Activated naive CD4-positive, alpha-beta T cell treated with anti-CD3 and anti-CD28 coated beads, Interleukin-2, amount 50 U/mL, for 72 hours (primary cell): ENCODE measurements at regions not wholly inside any gene's neighbourhood (a gene's known extent, or its start where the extent isn't known, plus 50 kb on each side); places are given as distances from the start of the nearest gene placed in this dataset.
"Not testable (repeated sequence)": the region's sequence is repeated elsewhere in the genome, so short reads cannot be mapped to it uniquely, and the experiment has no call there.

Experiments
- ATAC-seq, 2 donors: fragments of 150-1000 bp; cut with Tn5 transposase; 2 replicates each; pipeline ENCODE4 v1.10.0; 2021; ENCODE audit warnings: mild to moderate bottlenecking in 2 of 2, moderate library complexity in 2 of 2
- DNase-seq, 2 donors: peaks; one replicate each; pipeline ENCODE4 v3.0.0; 2021 to 2022; ENCODE audit warnings: low spot score in 2 of 2
- H3K27ac Mint-ChIP-seq, 2 donors: one replicate each; pipeline ENCODE4 v1.8.0; 2022; ENCODE audit warnings: mild to moderate bottlenecking in 2 of 2, mixed read lengths in 2 of 2
- H3K36me3 Mint-ChIP-seq, 2 donors: one replicate each; pipeline ENCODE4 v1.8.0; 2022; ENCODE audit warnings: mixed read lengths in 2 of 2
- H3K9me3 Mint-ChIP-seq, 2 donors: one replicate each; pipeline ENCODE4 v1.8.0; 2022; ENCODE audit warnings: mixed read lengths in 2 of 2

DNA sequence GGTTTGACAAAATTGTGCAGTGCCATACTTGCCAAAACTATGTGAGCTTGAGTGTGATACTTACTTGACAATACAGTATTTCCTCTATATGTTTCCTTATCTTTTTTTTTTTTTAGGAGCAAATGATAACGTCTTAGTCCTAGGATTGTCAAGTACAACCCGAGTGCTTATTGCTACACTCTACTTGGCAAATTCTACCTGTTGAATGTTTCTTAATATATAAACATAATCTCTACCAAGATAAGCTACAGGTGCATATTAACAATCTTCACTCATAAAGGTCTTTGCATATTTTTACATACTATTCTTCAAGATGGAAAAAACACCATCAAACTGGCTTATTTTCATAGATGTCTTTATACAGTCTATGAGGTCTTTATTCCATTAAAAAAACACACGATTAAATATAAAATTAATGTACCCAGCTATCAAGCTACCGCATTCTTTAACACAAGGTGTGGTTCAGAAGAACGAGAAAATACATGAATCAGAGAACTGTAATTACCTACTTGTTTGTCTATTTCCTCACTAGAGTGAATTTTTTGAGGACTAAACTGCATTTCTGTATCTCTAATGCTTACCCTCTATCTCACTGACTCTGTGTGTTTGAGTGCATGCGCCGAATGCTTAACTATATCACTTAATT lies 76.1 kb upstream of the PDSS1 start:
- Mint-ChIP-seq H3K36me3 (no peaks in the 10 kb centered on the region), H3K27ac (no peak overlapping the region), H3K9me3 (no peaks in the 10 kb centered on the region)
- no peak for DNase-seq
- no peak for ATAC-seq

- H3K9me3 Mint-ChIP-seq, result no peaks in the 10 kb centered on the region
- ATAC-seq, result peak; percentile 69 to 88
- DNase-seq, result peak in 1 of 2 donors; percentile 27
- H3K36me3 Mint-ChIP-seq, result no peaks in the 10 kb centered on the region
- H3K27ac Mint-ChIP-seq, result no peak overlapping the region
Measured at GRCh38 chr10:26621889-26622711, 75.4 kb upstream of the PDSS1 start.

- Mint-ChIP-seq H3K27ac (no peak overlapping the region), H3K36me3 (no peaks in the 10 kb centered on the region), H3K9me3 (no peaks in the 10 kb centered on the region)
- peak in 1 of 2 donors; percentile 55 for ATAC-seq
- DNase-seq, result no peak
Measured at GRCh38 chr10:26622891-26623290, 74.6 kb upstream of the PDSS1 start.

DNA sequence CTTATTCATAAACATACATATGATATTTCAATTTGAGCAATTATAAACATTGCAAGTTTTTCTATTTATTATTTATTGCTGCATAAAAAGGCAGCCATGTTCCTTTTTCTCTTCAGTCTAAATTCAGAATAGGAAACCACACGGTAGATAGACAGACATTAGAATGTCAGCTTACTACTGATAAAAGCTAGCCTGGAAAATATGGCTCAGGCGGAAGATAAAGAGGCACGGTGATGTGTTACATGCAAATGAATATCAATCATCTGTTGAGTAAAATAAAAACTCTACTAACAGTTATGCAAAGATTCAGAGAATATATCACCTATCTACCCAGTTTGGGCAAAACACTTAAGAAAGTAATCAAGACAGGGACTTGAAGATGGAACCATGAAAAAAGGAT lies 73.5 kb upstream of the PDSS1 start:
- H3K9me3 Mint-ChIP-seq, result no peaks in the 10 kb centered on the region
- no peak for DNase-seq
- H3K36me3 Mint-ChIP-seq, result no peaks in the 10 kb centered on the region
- ATAC-seq, result peak in 1 of 2 donors; percentile 43
- no peak overlapping the region for H3K27ac Mint-ChIP-seq

GRCh38 chr10:26626066-26626465 lies 71.4 kb upstream of the PDSS1 start:
- peaks cover 0 to 4% of the 10 kb centered on the region in 2 donors for H3K9me3 Mint-ChIP-seq
- ATAC-seq, result no peak
- no peak for DNase-seq
- H3K36me3 Mint-ChIP-seq, result no peaks in the 10 kb centered on the region
- no peak overlapping the region for H3K27ac Mint-ChIP-seq

DNA sequence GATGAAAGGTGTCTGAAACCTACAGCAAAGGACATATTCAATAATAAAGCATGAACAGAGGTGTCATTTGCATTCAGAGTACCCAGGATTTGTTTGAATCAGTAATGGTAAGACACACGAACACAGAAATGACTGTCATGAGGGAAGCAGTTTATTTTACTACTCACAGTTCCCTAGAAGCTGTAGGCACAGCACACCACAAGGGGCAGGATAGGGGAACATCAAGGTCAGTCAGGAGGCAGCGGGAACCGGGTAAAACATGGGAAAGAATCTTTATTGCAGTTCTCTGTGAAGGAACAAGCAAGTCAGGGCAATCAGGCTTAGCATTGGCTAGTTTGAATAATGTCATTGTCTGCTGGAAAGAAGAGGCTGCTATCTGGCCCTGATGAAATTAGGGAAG lies 70.2 kb upstream of the PDSS1 start:
- Mint-ChIP-seq H3K27ac (no peak overlapping the region), H3K9me3 (peaks cover 0 to 4% of the 10 kb centered on the region in 2 donors)
- no peak for ATAC-seq

GRCh38 chr10:26628395-26628794 lies 69.1 kb upstream of the PDSS1 start:
- H3K9me3 Mint-ChIP-seq, result peaks cover 0 to 6% of the 10 kb centered on the region in 2 donors
- DNase-seq (no peak), ATAC-seq (peak; percentile 22 to 54)
- no peaks in the 10 kb centered on the region for H3K36me3 Mint-ChIP-seq
- no peak overlapping the region for H3K27ac Mint-ChIP-seq

More for the DNA sequence above, 70.2 kb upstream of the PDSS1 start:
- H3K36me3 Mint-ChIP-seq, result no peaks in the 10 kb centered on the region
- no peak for DNase-seq

DNA sequence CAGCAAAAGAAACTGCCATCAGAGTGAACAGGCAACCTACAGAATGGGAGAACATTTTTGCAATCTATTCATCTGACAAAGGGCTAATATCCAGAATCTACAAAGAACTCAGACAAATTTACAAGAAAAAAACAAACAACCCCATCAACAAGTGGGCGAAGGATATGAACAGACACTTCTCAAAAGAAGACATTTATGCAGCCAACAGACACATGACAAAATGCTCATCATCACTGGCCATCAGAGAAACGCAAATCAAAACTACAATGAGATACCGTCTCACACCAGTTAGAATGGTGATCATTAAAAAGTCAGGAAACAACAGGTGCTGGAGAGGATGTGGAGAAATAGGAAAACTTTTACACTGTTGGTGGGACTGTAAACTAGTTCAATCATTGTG lies 65.3 kb upstream of the PDSS1 start:
- not testable (repeated sequence) for ATAC-seq, H3K36me3 Mint-ChIP-seq, DNase-seq, H3K27ac Mint-ChIP-seq, H3K9me3 Mint-ChIP-seq

DNA sequence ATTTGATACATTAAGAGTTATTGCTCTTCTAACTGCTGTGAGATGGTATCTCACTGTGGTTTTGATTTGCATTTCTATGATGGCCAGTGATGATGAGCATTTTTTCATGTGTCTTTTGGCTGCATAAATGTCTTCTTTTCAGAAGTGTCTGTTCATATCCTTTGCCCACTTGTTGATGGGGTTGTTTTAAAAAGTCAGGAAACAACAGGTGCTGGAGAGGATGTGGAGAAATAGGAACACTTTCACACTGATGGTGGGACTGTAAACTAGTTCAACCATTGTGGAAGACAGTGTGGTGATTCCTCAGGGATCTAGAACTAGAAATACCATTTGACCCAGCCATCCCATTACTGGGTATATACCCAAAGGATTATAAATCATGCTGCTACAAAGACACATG lies 63.4 kb upstream of the PDSS1 start:
- not testable (repeated sequence) for H3K27ac Mint-ChIP-seq, DNase-seq, H3K9me3 Mint-ChIP-seq, ATAC-seq, H3K36me3 Mint-ChIP-seq

- Mint-ChIP-seq H3K36me3 (no peaks in the 10 kb centered on the region), H3K9me3 (peaks cover 3 to 4% of the 10 kb centered on the region in 2 donors), H3K27ac (no peak overlapping the region)
- ATAC-seq, result no peak
- no peak for DNase-seq
Measured at GRCh38 chr10:26637521-26638275, 59.8 kb upstream of the PDSS1 start.

GRCh38 chr10:26640391-26640790 lies 57.1 kb upstream of the PDSS1 start:
- ATAC-seq, result no peak

DNA sequence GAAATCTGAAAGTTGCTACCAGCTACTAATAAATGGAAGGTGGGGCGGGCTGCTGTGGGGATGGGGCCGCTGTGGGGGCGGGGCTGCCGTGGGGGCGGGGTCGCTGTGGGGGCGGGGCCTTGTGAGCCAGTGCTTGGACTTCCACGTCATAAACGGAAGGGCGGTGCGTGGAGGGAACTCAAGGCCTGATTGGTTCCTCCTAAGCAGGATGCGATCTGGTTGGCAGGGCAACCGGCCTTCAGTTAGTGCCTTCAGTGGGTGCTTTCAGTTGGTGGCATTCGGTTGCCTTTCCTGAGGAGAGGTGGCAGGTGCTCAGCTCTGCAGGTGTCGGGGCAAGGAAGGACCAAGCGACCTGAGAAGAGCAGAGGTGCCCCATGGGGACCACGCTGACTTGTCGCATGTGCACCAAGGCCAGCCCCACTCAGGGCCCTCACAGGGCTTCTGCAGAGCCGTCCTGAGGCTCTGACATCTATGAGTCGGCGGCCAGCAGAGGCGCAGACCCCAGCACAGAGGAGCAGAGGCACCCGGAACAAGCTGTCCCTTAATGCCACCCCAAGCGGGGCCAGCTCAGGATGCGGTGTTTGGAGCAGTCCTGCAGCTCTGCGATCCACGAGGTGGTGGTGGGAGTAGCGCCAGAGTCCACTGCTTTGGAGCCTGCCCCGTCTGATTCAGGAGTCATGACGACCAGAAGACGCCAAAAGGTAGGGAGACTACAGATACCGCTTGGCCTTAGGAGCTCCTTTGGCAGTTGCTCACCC lies 54.4 kb upstream of the PDSS1 start:
- Mint-ChIP-seq H3K27ac (no peak overlapping the region), H3K9me3 (peaks cover 0 to 4% of the 10 kb centered on the region in 2 donors), H3K36me3 (no peaks in the 10 kb centered on the region)
- no peak for DNase-seq
- ATAC-seq, result no peak

More at GRCh38 chr10:26640391-26640790, 57.1 kb upstream of the PDSS1 start:
- no peak for DNase-seq
- Mint-ChIP-seq H3K36me3 (no peaks in the 10 kb centered on the region), H3K27ac (no peak overlapping the region), H3K9me3 (peaks cover 0 to 4% of the 10 kb centered on the region in 2 donors)

DNA sequence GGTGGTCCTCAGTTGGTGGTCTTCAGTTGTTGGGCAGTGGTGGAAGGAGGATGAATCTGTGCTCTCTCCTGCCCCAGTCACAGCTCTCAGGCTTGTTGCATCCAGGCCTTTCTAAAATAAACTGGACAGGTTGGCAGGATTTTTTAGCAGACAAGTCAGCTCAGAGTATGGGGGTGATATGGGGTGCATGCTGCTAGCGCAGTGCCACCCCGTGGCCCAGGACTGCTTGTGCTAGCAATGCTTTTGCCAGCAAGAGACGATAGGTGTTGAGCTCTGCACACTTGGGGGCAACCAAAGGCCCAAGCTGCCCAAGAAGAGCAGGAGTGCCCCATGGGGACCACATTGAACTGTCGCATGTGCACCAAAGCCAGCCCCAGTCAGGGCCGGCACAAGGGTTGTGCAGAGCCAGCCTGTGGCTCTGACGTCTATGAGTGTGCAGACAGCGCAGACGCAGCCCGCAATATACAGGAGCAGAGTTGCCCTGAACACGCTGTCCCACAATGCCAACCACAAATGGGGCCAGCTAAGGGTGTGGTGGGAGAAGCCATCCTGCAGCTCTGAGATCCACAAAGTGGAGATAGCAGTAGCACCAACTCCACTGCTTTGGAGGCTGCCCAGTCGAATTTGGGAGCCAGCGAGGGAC lies 49.8 kb upstream of the PDSS1 start:
- DNase-seq (no peak), ATAC-seq (no peak)
- H3K27ac Mint-ChIP-seq, result no peak overlapping the region

More for the DNA sequence above, 49.8 kb upstream of the PDSS1 start:
- H3K36me3 Mint-ChIP-seq, result no peaks in the 10 kb centered on the region
- H3K9me3 Mint-ChIP-seq, result no peaks in the 10 kb centered on the region
